CD4-positive, alpha-beta memory T cell (primary cell): ENCODE measurements at regions not wholly inside any gene's neighbourhood (a gene's known extent, or its start where the extent isn't known, plus 50 kb on each side); places are given as distances from the start of the nearest gene placed in this dataset.

Source experiments
- CTCF ChIA-PET: fragments of 350-600 bp; sonication (Branson Sonifier 250); formaldehyde crosslinking; loops from one replicate; lab custom pipeline; 2021; ENCODE audit warnings: inconsistent platforms; ENCODE audit not compliant: partially characterized antibody; lab: Charles Lee
- POLR2A ChIA-PET: fragments of 350-600 bp; sonication (Branson Sonifier 250); formaldehyde crosslinking; loops from one replicate; lab custom pipeline; 2021; ENCODE audit not compliant: partially characterized antibody; lab: Charles Lee
- DNase-seq, 5 donors: peaks; one replicate each; pipeline versions ENCODE4 v3.0.0 to v3.0.0-alpha.2; 2020 to 2022; ENCODE audit warnings: mixed read lengths in 1 of 5
- H3K27ac ChIP-seq: one replicate; pipeline ENCODE4 v1.7.0; 2013; ENCODE audit warnings: low read depth, low read length
- H3K27me3 ChIP-seq: 2 replicates; pipeline ENCODE4 v1.7.0; 2013; ENCODE audit warnings: mild to moderate bottlenecking, low read length, moderate library complexity; ENCODE audit not compliant: insufficient read depth
- H3K36me3 ChIP-seq: 2 replicates; pipeline ENCODE4 v1.7.0; 2013; ENCODE audit warnings: mild to moderate bottlenecking, low read length, moderate library complexity; ENCODE audit not compliant: insufficient read depth
- H3K4me1 ChIP-seq: 2 replicates; pipeline ENCODE4 v1.7.0; 2013; ENCODE audit warnings: mild to moderate bottlenecking, low read length, moderate library complexity; ENCODE audit not compliant: insufficient read depth
- H3K4me3 ChIP-seq, 2 donors: one replicate each; pipeline ENCODE4 v1.7.0; 2013; ENCODE audit warnings: low read length in 2 of 2, mild to moderate bottlenecking in 1 of 2
- H3K9me3 ChIP-seq, 2 donors: one replicate each; pipeline ENCODE4 v1.7.0; 2013; ENCODE audit warnings: low read length in 2 of 2, control low read depth in 1 of 2; ENCODE audit not compliant: control insufficient read depth in 1 of 2
- H3K27ac Mint-ChIP-seq, 7 donors: one replicate each; pipeline ENCODE4 v1.8.0; 2020 to 2021; ENCODE audit warnings: mixed read lengths in 7 of 7, mild to moderate bottlenecking in 6 of 7, inconsistent platforms in 3 of 7, moderate library complexity in 3 of 7
- H3K27me3 Mint-ChIP-seq, 2 donors: one replicate each; pipeline ENCODE4 v1.8.0; 2020 to 2021; ENCODE audit warnings: mixed read lengths in 2 of 2
- H3K36me3 Mint-ChIP-seq, 2 donors: one replicate each; pipeline ENCODE4 v1.8.0; 2020 to 2021; ENCODE audit warnings: mixed read lengths in 2 of 2, inconsistent platforms in 1 of 2, mild to moderate bottlenecking in 1 of 2
- H3K4me1 Mint-ChIP-seq, 4 donors: one replicate each; pipeline ENCODE4 v1.8.0; 2020 to 2021; ENCODE audit warnings: mixed read lengths in 4 of 4, mild to moderate bottlenecking in 1 of 4
- H3K4me3 Mint-ChIP-seq, 8 donors: one replicate each; pipeline ENCODE4 v1.8.0; 2020 to 2021; ENCODE audit warnings: mixed read lengths in 8 of 8, mild to moderate bottlenecking in 7 of 8, moderate library complexity in 6 of 8, inconsistent platforms in 3 of 8
- H3K9me3 Mint-ChIP-seq, 8 donors: one replicate each; pipeline ENCODE4 v1.8.0; 2020 to 2021; ENCODE audit warnings: mixed read lengths in 8 of 8, mild to moderate bottlenecking in 5 of 8, inconsistent platforms in 3 of 8, moderate library complexity in 1 of 8
- intact Hi-C: fragments of 100-400 bp; cut with micrococcal nuclease; formaldehyde crosslinking; loops from one replicate; pipeline ENCODE4 v1.15.1; 2023

GRCh38 chr2:57434441-57434840 is 612.2 kb upstream of the VRK2 start:
- no peaks in the 10 kb centered on the region for H3K4me1 Mint-ChIP-seq
- H3K4me3 Mint-ChIP-seq, result no peak overlapping the region
- no peak for DNase-seq
- CTCF ChIA-PET, result no interaction called here
- Histone ChIP-seq H3K36me3 (no peaks in the 10 kb centered on the region), H3K27me3 (no peaks in the 10 kb centered on the region), H3K4me3 (no peak overlapping the region), H3K4me1 (no peaks in the 10 kb centered on the region), H3K9me3 (no peaks in the 10 kb centered on the region), H3K27ac (no peak overlapping the region)
- intact Hi-C loops, result no loop called here
- no peak overlapping the region for H3K27ac Mint-ChIP-seq
- no peaks in the 10 kb centered on the region for H3K27me3 Mint-ChIP-seq
- no peaks in the 10 kb centered on the region for H3K36me3 Mint-ChIP-seq
- POLR2A ChIA-PET, result no interaction called here
- peaks cover 0 to 24% (median 7%) of the 10 kb centered on the region in 8 donors for H3K9me3 Mint-ChIP-seq

- H3K36me3 ChIP-seq, result no peaks in the 10 kb centered on the region
- no peaks in the 10 kb centered on the region for H3K36me3 Mint-ChIP-seq
- H3K4me1 ChIP-seq, result no peaks in the 10 kb centered on the region
- no peak overlapping the region for H3K27ac ChIP-seq
- no peaks in the 10 kb centered on the region for H3K9me3 ChIP-seq
- H3K27me3 ChIP-seq, result no peaks in the 10 kb centered on the region
- no peak overlapping the region for H3K4me3 Mint-ChIP-seq
- H3K4me1 Mint-ChIP-seq, result no peaks in the 10 kb centered on the region
- ChIA-PET POLR2A (no interaction called here), CTCF (no interaction called here)
- no peaks in the 10 kb centered on the region for H3K27me3 Mint-ChIP-seq
- peaks cover 2 to 24% (median 6%) of the 10 kb centered on the region in 8 donors for H3K9me3 Mint-ChIP-seq
- DNase-seq, result no peak
- H3K27ac Mint-ChIP-seq, result no peak overlapping the region
- no peak overlapping the region for H3K4me3 ChIP-seq
- intact Hi-C loops, result no loop called here
Measured at GRCh38 chr2:57434972-57435371, 611.6 kb upstream of the VRK2 start.

GRCh38 chr2:57437077-57437476 is 609.5 kb upstream of the VRK2 start:
- H3K4me1 Mint-ChIP-seq, result no peaks in the 10 kb centered on the region
- CTCF ChIA-PET, result no interaction called here

GRCh38 chr2:57440437-57440836 is 606.2 kb upstream of the VRK2 start:
- no peak overlapping the region for H3K4me3 ChIP-seq
- intact Hi-C loops, result no loop called here
- H3K4me3 Mint-ChIP-seq, result no peak overlapping the region
- no peaks in the 10 kb centered on the region for H3K36me3 ChIP-seq
- H3K27ac Mint-ChIP-seq, result no peak overlapping the region
- no peaks in the 10 kb centered on the region for H3K4me1 ChIP-seq
- no peak for DNase-seq
- peaks cover 4 to 21% (median 5%) of the 10 kb centered on the region in 8 donors for H3K9me3 Mint-ChIP-seq
- H3K27me3 ChIP-seq, result no peaks in the 10 kb centered on the region
- ChIA-PET POLR2A (no interaction called here), CTCF (no interaction called here)
- H3K27me3 Mint-ChIP-seq, result no peaks in the 10 kb centered on the region
- H3K9me3 ChIP-seq, result no peaks in the 10 kb centered on the region
- no peaks in the 10 kb centered on the region for H3K36me3 Mint-ChIP-seq
- H3K4me1 Mint-ChIP-seq, result no peaks in the 10 kb centered on the region
- H3K27ac ChIP-seq, result no peak overlapping the region

More at GRCh38 chr2:57437077-57437476, 609.5 kb upstream of the VRK2 start:
- H3K36me3 Mint-ChIP-seq, result no peaks in the 10 kb centered on the region
- H3K27ac Mint-ChIP-seq, result no peak overlapping the region
- peaks cover 0 to 20% (median 2%) of the 10 kb centered on the region in 8 donors for H3K9me3 Mint-ChIP-seq
- Histone ChIP-seq H3K27me3 (no peaks in the 10 kb centered on the region), H3K4me1 (no peaks in the 10 kb centered on the region), H3K9me3 (no peaks in the 10 kb centered on the region), H3K36me3 (no peaks in the 10 kb centered on the region), H3K4me3 (no peak overlapping the region), H3K27ac (no peak overlapping the region)
- DNase-seq, result no peak
- H3K4me3 Mint-ChIP-seq, result no peak overlapping the region
- H3K27me3 Mint-ChIP-seq, result no peaks in the 10 kb centered on the region
- intact Hi-C loops, result no loop called here
- POLR2A ChIA-PET, result no interaction called here

GRCh38 chr2:57443086-57443485 is 603.5 kb upstream of the VRK2 start:
- DNase-seq, result no peak
- no peak overlapping the region for H3K4me3 ChIP-seq
- intact Hi-C loops, result no loop called here
- ChIA-PET POLR2A (no interaction called here), CTCF (no interaction called here)
- no peaks in the 10 kb centered on the region for H3K27me3 ChIP-seq
- peaks cover 4 to 23% (median 8%) of the 10 kb centered on the region in 8 donors for H3K9me3 Mint-ChIP-seq
- H3K27me3 Mint-ChIP-seq, result no peaks in the 10 kb centered on the region
- no peaks in the 10 kb centered on the region for H3K9me3 ChIP-seq
- no peaks in the 10 kb centered on the region for H3K36me3 Mint-ChIP-seq
- no peaks in the 10 kb centered on the region for H3K4me1 ChIP-seq
- H3K4me3 Mint-ChIP-seq, result no peak overlapping the region
- H3K36me3 ChIP-seq, result no peaks in the 10 kb centered on the region
- H3K27ac Mint-ChIP-seq, result no peak overlapping the region
- H3K4me1 Mint-ChIP-seq, result no peaks in the 10 kb centered on the region
- no peak overlapping the region for H3K27ac ChIP-seq

- intact Hi-C loops, result no loop called here
- Mint-ChIP-seq H3K36me3 (no peaks in the 10 kb centered on the region), H3K4me3 (no peak overlapping the region), H3K9me3 (peaks cover 4 to 22% (median 9%) of the 10 kb centered on the region in 8 donors), H3K4me1 (no peaks in the 10 kb centered on the region), H3K27me3 (no peaks in the 10 kb centered on the region), H3K27ac (no peak overlapping the region)
- no peaks in the 10 kb centered on the region for H3K36me3 ChIP-seq
- POLR2A ChIA-PET, result no interaction called here
- no peak for DNase-seq
- no peak overlapping the region for H3K4me3 ChIP-seq
- no peaks in the 10 kb centered on the region for H3K27me3 ChIP-seq
- CTCF ChIA-PET, result no interaction called here
- no peaks in the 10 kb centered on the region for H3K4me1 ChIP-seq
- no peak overlapping the region for H3K27ac ChIP-seq
- H3K9me3 ChIP-seq, result no peaks in the 10 kb centered on the region
Measured at GRCh38 chr2:57443973-57444521, 602.6 kb upstream of the VRK2 start.

GRCh38 chr2:57444752-57445430 is 601.7 kb upstream of the VRK2 start:
- no peaks in the 10 kb centered on the region for H3K27me3 ChIP-seq
- POLR2A ChIA-PET, result no interaction called here
- Mint-ChIP-seq H3K4me3 (no peak overlapping the region), H3K4me1 (no peaks in the 10 kb centered on the region), H3K27me3 (no peaks in the 10 kb centered on the region), H3K27ac (no peak overlapping the region), H3K9me3 (peaks cover 3 to 22% (median 11%) of the 10 kb centered on the region in 8 donors), H3K36me3 (no peaks in the 10 kb centered on the region)
- no peak overlapping the region for H3K4me3 ChIP-seq
- H3K36me3 ChIP-seq, result no peaks in the 10 kb centered on the region
- no peak for DNase-seq
- H3K9me3 ChIP-seq, result no peaks in the 10 kb centered on the region
- H3K27ac ChIP-seq, result no peak overlapping the region
- H3K4me1 ChIP-seq, result no peaks in the 10 kb centered on the region
- intact Hi-C loops, result no loop called here
- CTCF ChIA-PET, result no interaction called here
